ENCODE measurements at regions not wholly inside any gene's neighbourhood (a gene's known extent, or its start where the extent isn't known, plus 50 kb on each side); places are given as distances from the start of the nearest gene placed in this dataset.

- Mint-ChIP-seq H3K4me3 (no peak overlapping the region), H3K27me3 (no peaks in the 10 kb centered on the region), H3K4me1 (no peaks in the 10 kb centered on the region), H3K36me3 (ENCODE audit: low read depth) (no peaks in the 10 kb centered on the region), H3K27ac (no peak overlapping the region), H3K9me3 (no peaks in the 10 kb centered on the region)
- POLR2A ChIA-PET = no interaction called here
- no peak for ATAC-seq (ENCODE audit: low read depth)
- intact Hi-C loops (cut with micrococcal nuclease) = no loop called here
- CTCF ChIA-PET = no interaction called here
- no peak for TF ChIP-seq CTCF (IDR thresholded peaks at IDR 0.05)
- DNase-seq = no peak
These were observed 232.6 kb upstream of the TPM1 start for GRCh38 chr15:62809968-62810260.

DNA sequence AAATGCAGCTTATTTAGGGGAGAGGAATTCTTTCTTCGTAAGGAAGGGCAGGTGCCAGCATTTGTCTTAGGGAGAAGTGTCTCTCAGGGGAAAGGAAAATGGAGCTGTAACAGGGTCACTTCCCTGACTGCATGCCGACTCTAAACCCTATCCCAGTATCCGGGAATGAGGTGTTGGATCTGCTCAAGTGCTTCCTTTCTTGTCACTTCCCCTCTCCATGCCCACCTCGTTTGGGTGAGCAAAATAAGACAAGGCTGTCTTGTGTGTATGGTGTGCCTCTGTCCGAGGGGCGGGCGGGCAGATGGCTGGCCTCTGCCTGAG is 230.1 kb upstream of the TPM1 start:
- no peak overlapping the region for H3K4me3 Mint-ChIP-seq
- no peaks in the 10 kb centered on the region for H3K36me3 Mint-ChIP-seq (ENCODE audit: low read depth)
- no peak overlapping the region for H3K27ac Mint-ChIP-seq
- DNase-seq (no peak), ATAC-seq (ENCODE audit: low read depth) (no peak)
- no peaks in the 10 kb centered on the region for H3K9me3 Mint-ChIP-seq
- intact Hi-C loops (cut with micrococcal nuclease) = no loop called here
- H3K27me3 Mint-ChIP-seq = no peaks in the 10 kb centered on the region
- ChIA-PET CTCF (no interaction called here), POLR2A (no interaction called here)
- no peaks in the 10 kb centered on the region for H3K4me1 Mint-ChIP-seq
- no peak for TF ChIP-seq CTCF (IDR thresholded peaks at IDR 0.05)

DNA sequence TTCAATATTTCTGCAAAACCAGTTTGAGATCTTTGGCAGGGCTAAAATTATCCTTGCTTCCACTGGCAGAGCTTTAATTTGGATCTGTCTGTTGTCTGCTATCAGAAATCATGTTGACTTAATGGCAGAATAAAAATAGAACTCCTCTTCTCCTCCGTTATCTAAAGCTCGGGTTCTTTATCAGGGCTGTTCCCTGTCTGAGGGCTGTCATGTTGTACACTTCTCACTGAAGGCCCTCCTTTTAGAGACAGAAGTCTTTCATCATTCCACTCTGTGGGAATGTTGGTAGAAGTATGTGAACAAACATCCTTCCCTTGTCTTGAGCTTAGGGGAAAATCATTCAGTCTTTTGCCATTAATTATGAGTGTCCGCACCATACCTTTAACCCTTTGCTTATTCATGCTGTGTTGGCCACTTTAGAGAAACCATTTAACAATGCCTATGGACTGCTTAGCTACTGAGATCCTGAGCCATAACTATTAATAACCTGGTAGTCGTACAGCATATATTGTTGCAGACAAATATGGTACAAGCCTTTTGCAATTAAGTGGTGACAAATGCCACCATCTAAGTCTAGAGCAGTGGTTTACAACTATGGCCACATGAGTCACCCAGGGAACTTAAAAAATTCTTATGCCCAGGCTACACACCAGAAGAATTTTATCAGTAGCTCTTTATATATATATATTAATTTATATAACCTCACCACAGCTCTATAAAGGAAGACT is 226.0 kb upstream of the TPM1 start:
- no peak for ATAC-seq (ENCODE audit: low read depth)
- CTCF ChIA-PET = no interaction called here

DNA sequence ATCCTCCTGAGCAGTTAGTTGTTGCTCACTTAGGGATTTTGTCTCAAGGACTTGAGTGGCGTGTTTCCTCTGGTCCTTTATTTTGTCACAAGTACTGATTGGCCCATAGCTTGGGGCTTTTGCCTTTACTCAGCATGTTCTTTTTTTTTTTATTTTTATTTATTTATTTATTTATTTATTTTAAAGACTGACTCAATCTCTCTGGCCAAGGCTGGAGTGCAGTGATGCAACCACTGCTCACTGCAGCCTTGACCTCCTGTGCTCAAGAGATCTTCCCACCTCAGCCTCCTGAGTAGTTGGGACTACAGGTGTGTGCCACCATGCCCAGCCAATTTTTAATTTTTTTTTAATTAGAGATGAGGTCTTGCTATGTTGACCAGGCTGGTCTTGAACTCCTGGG is 223.9 kb upstream of the TPM1 start:
- no peaks in the 10 kb centered on the region for H3K9me3 Mint-ChIP-seq
- no peaks in the 10 kb centered on the region for H3K4me1 Mint-ChIP-seq
- no peak overlapping the region for H3K4me3 Mint-ChIP-seq
- no peak overlapping the region for H3K27ac Mint-ChIP-seq
- DNase-seq (no peak), ATAC-seq (ENCODE audit: low read depth) (no peak)
- H3K36me3 Mint-ChIP-seq (ENCODE audit: low read depth) = no peaks in the 10 kb centered on the region
- ChIA-PET CTCF (no interaction called here), POLR2A (no interaction called here)
- intact Hi-C loops (cut with micrococcal nuclease) = no loop called here
- TF ChIP-seq CTCF (IDR thresholded peaks at IDR 0.05) = no peak
- peaks cover 8% of the 10 kb centered on the region for H3K27me3 Mint-ChIP-seq

More for the DNA sequence above, 226.0 kb upstream of the TPM1 start:
- H3K4me3 Mint-ChIP-seq = no peak overlapping the region
- POLR2A ChIA-PET = no interaction called here
- no peak for TF ChIP-seq CTCF (IDR thresholded peaks at IDR 0.05)
- no peaks in the 10 kb centered on the region for H3K9me3 Mint-ChIP-seq
- intact Hi-C loops (cut with micrococcal nuclease) = no loop called here
- H3K27me3 Mint-ChIP-seq = peaks cover 7% of the 10 kb centered on the region
- no peak for DNase-seq
- H3K36me3 Mint-ChIP-seq (ENCODE audit: low read depth) = no peaks in the 10 kb centered on the region
- no peaks in the 10 kb centered on the region for H3K4me1 Mint-ChIP-seq
- H3K27ac Mint-ChIP-seq = no peak overlapping the region

DNA sequence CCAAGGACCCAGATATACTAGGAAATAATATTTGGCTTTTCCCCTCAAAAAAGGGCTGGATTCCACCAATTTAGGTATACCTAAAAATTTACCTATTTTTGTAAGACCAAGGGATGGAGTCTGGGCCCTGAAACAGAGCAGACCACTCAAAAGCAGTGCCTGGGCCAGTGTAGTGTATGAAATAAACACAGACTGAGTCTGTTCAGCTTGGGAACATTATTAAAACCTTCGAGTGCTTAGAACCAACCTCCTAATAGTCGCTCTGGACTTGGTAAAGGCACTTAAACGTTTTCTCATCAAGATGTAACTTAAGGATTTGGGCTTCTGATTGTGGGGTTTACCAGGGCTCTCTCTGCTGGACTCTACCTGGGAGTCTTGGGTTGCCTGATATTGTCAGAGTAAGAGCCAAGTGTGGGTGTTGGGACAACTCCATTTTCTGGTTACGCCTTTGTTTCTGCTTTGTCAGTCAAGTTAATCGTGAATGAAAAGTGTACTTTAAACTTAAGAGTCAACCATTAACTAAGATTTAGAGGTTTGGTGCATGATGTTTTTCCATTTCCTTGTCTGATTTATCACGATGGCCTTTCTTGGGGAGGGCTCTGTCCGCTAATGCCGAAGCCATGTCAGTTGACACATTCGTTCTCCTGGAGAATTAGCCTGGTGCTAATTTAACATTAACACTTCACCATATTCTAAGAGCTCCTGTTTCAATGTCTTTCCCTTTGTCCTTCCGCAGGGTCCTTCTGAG is 221.0 kb upstream of the TPM1 start:
- Mint-ChIP-seq H3K4me1 (no peaks in the 10 kb centered on the region), H3K4me3 (no peak overlapping the region), H3K27me3 (peaks cover 8% of the 10 kb centered on the region), H3K36me3 (ENCODE audit: low read depth) (no peaks in the 10 kb centered on the region), H3K27ac (no peak overlapping the region), H3K9me3 (no peaks in the 10 kb centered on the region)
- ChIA-PET CTCF (no interaction called here), POLR2A (interaction anchor here (0.6 kb wide), 1 partner anchor 9 kb away, joined by 3 read pairs; no protein-coding TSS in a partner anchor)
- ATAC-seq (ENCODE audit: low read depth) = no peak
- TF ChIP-seq CTCF (IDR thresholded peaks at IDR 0.05) = no peak
- intact Hi-C loops (cut with micrococcal nuclease) = no loop called here
- DNase-seq = no peak
